Trophoblast cell (in vitro differentiated cells and primary cell): ENCODE measurements at regions not wholly inside any gene's neighbourhood (a gene's known extent, or its start where the extent isn't known, plus 50 kb on each side); places are given as distances from the start of the nearest gene placed in this dataset.
A peak's percentile ranks its signal among the peaks of the same experiment; 100 is the strongest.

Experiments used
- DNase-seq, 2 donors: peaks; one replicate each; pipeline ENCODE4 v3.0.0-alpha.2; 2016
- H2AFZ ChIP-seq: 2 replicates; pipeline ENCODE4 v1.6.1; 2013; ENCODE audit warnings: low read length, moderate library complexity, mild to moderate bottlenecking; ENCODE audit not compliant: insufficient read depth, poor library complexity
- H2AK5ac ChIP-seq: 2 replicates; pipeline ENCODE4 v1.6.1; 2013; ENCODE audit warnings: mild to moderate bottlenecking, low read length
- H2BK120ac ChIP-seq: 2 replicates; pipeline ENCODE4 v1.6.1; 2013; ENCODE audit warnings: low read length, mild to moderate bottlenecking, moderate library complexity; ENCODE audit not compliant: insufficient read depth, poor library complexity
- H2BK12ac ChIP-seq: 2 replicates; pipeline ENCODE4 v1.6.1; 2013; ENCODE audit warnings: mild to moderate bottlenecking, low read length, moderate library complexity
- H2BK5ac ChIP-seq: 2 replicates; pipeline ENCODE4 v1.6.1; 2013; ENCODE audit warnings: low read length, low read depth, moderate library complexity, mild to moderate bottlenecking; ENCODE audit not compliant: poor library complexity
- H3K14ac ChIP-seq: 2 replicates; pipeline ENCODE4 v1.6.1; 2013; ENCODE audit warnings: mild to moderate bottlenecking, low read length
- H3K18ac ChIP-seq: 2 replicates; pipeline ENCODE4 v1.6.1; 2013; ENCODE audit warnings: mild to moderate bottlenecking, low read length
- H3K23ac ChIP-seq: 2 replicates; pipeline ENCODE4 v1.6.1; 2013; ENCODE audit warnings: low read length
- H3K27ac ChIP-seq: 2 replicates; pipeline ENCODE4 v1.5.1; 2013; ENCODE audit warnings: low read depth, mild to moderate bottlenecking, inconsistent platforms, low read length, moderate library complexity
- H3K27me3 ChIP-seq: 2 replicates; pipeline ENCODE4 v1.6.1; 2013; ENCODE audit warnings: inconsistent platforms, mild to moderate bottlenecking, low read length, moderate library complexity; ENCODE audit not compliant: insufficient read depth
- H3K36me3 ChIP-seq, 2 experiments: 1 replicate in 1 of 2; 2 replicates in 1 of 2; pipeline ENCODE4 v1.6.1; 2013; ENCODE audit warnings: low read length in 2 of 2, mild to moderate bottlenecking in 2 of 2, moderate library complexity in 1 of 2; ENCODE audit not compliant: insufficient read depth in 2 of 2, control insufficient read depth in 1 of 2
- H3K4ac ChIP-seq: 2 replicates; pipeline ENCODE4 v1.6.1; 2013; ENCODE audit warnings: low read depth, mild to moderate bottlenecking, low read length, moderate library complexity
- H3K4me1 ChIP-seq, 2 experiments: 1 replicate in 1 of 2; 2 replicates in 1 of 2; pipeline ENCODE4 v1.6.1; 2013; ENCODE audit warnings: low read length in 2 of 2, mild to moderate bottlenecking in 2 of 2, moderate library complexity in 1 of 2; ENCODE audit not compliant: insufficient read depth in 2 of 2, control insufficient read depth in 1 of 2
- H3K4me2 ChIP-seq: 2 replicates; pipeline ENCODE4 v1.6.1; 2013; ENCODE audit warnings: inconsistent platforms, mild to moderate bottlenecking, low read length, moderate library complexity
- H3K4me3 ChIP-seq: 2 replicates; pipeline ENCODE4 v1.5.1; 2013; ENCODE audit warnings: mild to moderate bottlenecking, low read depth, low read length, inconsistent platforms
- H3K79me1 ChIP-seq: one replicate; pipeline ENCODE4 v1.6.1; 2013; ENCODE audit warnings: low read length
- H3K79me2 ChIP-seq: 2 replicates; pipeline ENCODE4 v1.6.1; 2013; ENCODE audit warnings: low read length, mild to moderate bottlenecking; ENCODE audit not compliant: control insufficient read depth, insufficient read depth, poor library complexity
- H3K9ac ChIP-seq: 2 replicates; pipeline ENCODE4 v1.6.1; 2013; ENCODE audit warnings: mild to moderate bottlenecking, low read length
- H3K9me3 ChIP-seq: 2 replicates; pipeline ENCODE4 v1.6.1; 2013; ENCODE audit warnings: low read depth, mild to moderate bottlenecking, control low read depth, inconsistent platforms, low read length; ENCODE audit not compliant: insufficient read depth
- H4K12ac ChIP-seq: 2 replicates; pipeline ENCODE4 v1.6.1; 2013; ENCODE audit warnings: low read depth, mild to moderate bottlenecking, low read length, moderate library complexity
- H4K8ac ChIP-seq: 2 replicates; pipeline ENCODE4 v1.6.1; 2013; ENCODE audit warnings: low read depth, mild to moderate bottlenecking, low read length, moderate library complexity
- H4K91ac ChIP-seq: one replicate; pipeline ENCODE4 v1.6.1; 2013; ENCODE audit warnings: low read depth, mild to moderate bottlenecking, low read length, moderate library complexity
- WGBS: extraction: QIAGEN DNeasy Blood & Tissue Kit; methylation state at CpG from one replicate; pipeline ENCODE4 v1.1.7; 2013; ENCODE audit warnings: missing lambda C conversion rate; ENCODE audit not compliant: insufficient read length, insufficient coverage; ENCODE audit errors: extremely low coverage; 5-methylcytosine and 5-hydroxymethylcytosine counted together

GRCh38 chrX:38985375-38985774 lies 184.1 kb downstream of the MID1IP1 start:
- Histone ChIP-seq H3K23ac (no peak overlapping the region), H2BK12ac (no peak overlapping the region), H4K91ac (no peak overlapping the region), H3K27me3 (no peaks in the 10 kb centered on the region), H3K79me1 (no peaks in the 10 kb centered on the region), H3K18ac (no peak overlapping the region), H3K9me3 (no peaks in the 10 kb centered on the region), H3K4me2 (no peak overlapping the region), H3K4me3 (no peak overlapping the region), H3K27ac (no peak overlapping the region), H4K8ac (no peak overlapping the region), H3K14ac (no peak overlapping the region), H3K79me2 (no peaks in the 10 kb centered on the region), H3K4ac (no peak overlapping the region), H3K4me1 (peaks cover 0 to 4% of the 10 kb centered on the region in 2 experiments), H3K36me3 (no peaks in the 10 kb centered on the region), H2BK120ac (no peak overlapping the region), H3K9ac (no peak overlapping the region), H4K12ac (no peak overlapping the region), H2AK5ac (no peak overlapping the region), H2AFZ (no peak overlapping the region), H2BK5ac (no peak overlapping the region)
- DNase-seq: peak in 1 of 2 donors; percentile 39
- no CpG with 5 or more reads among the region's 3 CpGs for WGBS

- Histone ChIP-seq H2AK5ac (no peak overlapping the region), H3K9me3 (no peaks in the 10 kb centered on the region), H2BK120ac (no peak overlapping the region), H3K14ac (no peak overlapping the region), H2BK12ac (no peak overlapping the region), H3K27me3 (no peaks in the 10 kb centered on the region), H2AFZ (no peak overlapping the region), H4K12ac (no peak overlapping the region), H3K79me1 (no peaks in the 10 kb centered on the region), H3K23ac (no peak overlapping the region), H3K4ac (no peak overlapping the region), H3K4me1 (peaks cover 0 to 4% of the 10 kb centered on the region in 2 experiments), H3K27ac (no peak overlapping the region), H3K18ac (no peak overlapping the region), H3K4me3 (no peak overlapping the region), H2BK5ac (no peak overlapping the region), H3K36me3 (no peaks in the 10 kb centered on the region), H4K8ac (no peak overlapping the region), H4K91ac (no peak overlapping the region), H3K79me2 (no peaks in the 10 kb centered on the region), H3K4me2 (no peak overlapping the region), H3K9ac (no peak overlapping the region)
- no peak for DNase-seq
- WGBS: no CpG with 5 or more reads among the region's 2 CpGs
These were observed 184.7 kb downstream of the MID1IP1 start for GRCh38 chrX:38985945-38986344.

- H3K18ac ChIP-seq: no peak overlapping the region
- H3K9ac ChIP-seq: no peak overlapping the region
- H2AFZ ChIP-seq: no peak overlapping the region
- H2BK12ac ChIP-seq: no peak overlapping the region
- H3K36me3 ChIP-seq: no peaks in the 10 kb centered on the region
- no peak overlapping the region for H3K4ac ChIP-seq
- H3K4me3 ChIP-seq: no peak overlapping the region
- no peaks in the 10 kb centered on the region for H3K79me1 ChIP-seq
- H3K79me2 ChIP-seq: no peaks in the 10 kb centered on the region
- no peak overlapping the region for H4K12ac ChIP-seq
- H4K91ac ChIP-seq: no peak overlapping the region
- H2BK5ac ChIP-seq: no peak overlapping the region
- no peak overlapping the region for H3K4me2 ChIP-seq
- no peak overlapping the region for H4K8ac ChIP-seq
- H3K9me3 ChIP-seq: no peaks in the 10 kb centered on the region
- no peak overlapping the region for H2AK5ac ChIP-seq
- H2BK120ac ChIP-seq: no peak overlapping the region
- WGBS: no CpG with 5 or more reads among the region's 3 CpGs
- no peak for DNase-seq
- H3K27ac ChIP-seq: no peak overlapping the region
- no peaks in the 10 kb centered on the region for H3K27me3 ChIP-seq
- no peak overlapping the region for H3K14ac ChIP-seq
- H3K23ac ChIP-seq: no peak overlapping the region
- peaks cover 0 to 4% of the 10 kb centered on the region in 2 experiments for H3K4me1 ChIP-seq
These were observed 185.3 kb downstream of the MID1IP1 start for GRCh38 chrX:38986586-38986985.

GRCh38 chrX:38987198-38987651 lies 186.0 kb downstream of the MID1IP1 start:
- H3K14ac ChIP-seq: no peak overlapping the region
- H3K4me3 ChIP-seq: no peak overlapping the region
- no peaks in the 10 kb centered on the region for H3K9me3 ChIP-seq
- H4K12ac ChIP-seq: no peak overlapping the region
- H3K18ac ChIP-seq: no peak overlapping the region
- no CpG with 5 or more reads among the region's 4 CpGs for WGBS
- H3K27me3 ChIP-seq: no peaks in the 10 kb centered on the region
- no peak overlapping the region for H4K8ac ChIP-seq
- DNase-seq: no peak
- H3K27ac ChIP-seq: no peak overlapping the region
- no peak overlapping the region for H2BK12ac ChIP-seq
- H2AK5ac ChIP-seq: no peak overlapping the region
- no peak overlapping the region for H2AFZ ChIP-seq
- no peak overlapping the region for H3K4ac ChIP-seq
- no peak overlapping the region for H2BK5ac ChIP-seq
- no peak overlapping the region for H3K4me2 ChIP-seq
- H3K79me2 ChIP-seq: no peaks in the 10 kb centered on the region
- no peak overlapping the region for H3K9ac ChIP-seq
- H3K23ac ChIP-seq: no peak overlapping the region
- no peaks in the 10 kb centered on the region for H3K36me3 ChIP-seq
- H2BK120ac ChIP-seq: no peak overlapping the region
- H3K79me1 ChIP-seq: no peaks in the 10 kb centered on the region
- H3K4me1 ChIP-seq: peaks cover 0 to 2% of the 10 kb centered on the region in 2 experiments
- H4K91ac ChIP-seq: no peak overlapping the region
